Loucy (cell line): ENCODE measurements at regions not wholly inside any gene's neighbourhood (a gene's known extent, or its start where the extent isn't known, plus 50 kb on each side); places are given as distances from the start of the nearest gene placed in this dataset.

Experiments
- CTCF ChIP-seq: fragments of 200-600 bp; sonication (generic); conservative IDR thresholded peaks from 2 replicates; pipeline ENCODE4 v1.5.1; 2014; ENCODE audit warnings: mild to moderate bottlenecking, antibody characterized with exemption, low read length
- EZH2phosphoT487 ChIP-seq: fragments of 200-600 bp; IDR thresholded peaks from 2 replicates; pipeline ENCODE4 v1.6.1; 2018; ENCODE audit warnings: antibody characterized with exemption, mild to moderate bottlenecking, moderate library complexity, borderline replicate concordance

GRCh38 chr13:76338003-76338402, 548.2 kb downstream of the KCTD12 start:
- no peak for TF ChIP-seq CTCF
- no peak for TF ChIP-seq EZH2phosphoT487
